HG02840 (cell line): ENCODE measurements at regions not wholly inside any gene's neighbourhood (a gene's known extent, or its start where the extent isn't known, plus 50 kb on each side); places are given as distances from the start of the nearest gene placed in this dataset.

Experiments
- ATAC-seq: cut with Tn5 transposase; IDR thresholded peaks from one replicate; pipeline ENCODE4 v1.9.1; 2021; ENCODE audit warnings: mild to moderate bottlenecking, moderate library complexity, moderate number of reproducible peaks; ENCODE audit not compliant: unreplicated experiment, low FRiP score

GRCh38 chr10:56771343-56771742 is 410.3 kb upstream of the ZWINT start:
- no peak for ATAC-seq

- ATAC-seq = no peak
Observed at GRCh38 chr10:56763090-56763489, 402.0 kb upstream of the ZWINT start.

- no peak for ATAC-seq
Observed at GRCh38 chr10:56745490-56745889, 384.4 kb upstream of the ZWINT start.

- no peak for ATAC-seq
Observed at GRCh38 chr10:56728349-56728748, 367.3 kb upstream of the ZWINT start.

GRCh38 chr10:56722912-56723311 is 361.9 kb upstream of the ZWINT start:
- no peak for ATAC-seq

GRCh38 chr10:56715262-56715661 is 354.2 kb upstream of the ZWINT start:
- no peak for ATAC-seq

- ATAC-seq = no peak
Observed at GRCh38 chr10:56698506-56698905, 337.4 kb upstream of the ZWINT start.

GRCh38 chr10:56679578-56679977 is 318.5 kb upstream of the ZWINT start:
- ATAC-seq = no peak

GRCh38 chr10:56662765-56663447 is 301.8 kb upstream of the ZWINT start:
- ATAC-seq = peak; percentile 95

GRCh38 chr10:56653289-56653688 is 292.2 kb upstream of the ZWINT start:
- ATAC-seq = no peak

- ATAC-seq = no peak
Observed at GRCh38 chr10:56646329-56647111, 285.5 kb upstream of the ZWINT start.

GRCh38 chr10:56633876-56634452 is 272.9 kb upstream of the ZWINT start:
- ATAC-seq = peak; percentile 100

GRCh38 chr10:56632537-56632936 is 271.5 kb upstream of the ZWINT start:
- no peak for ATAC-seq

- ATAC-seq = peak; percentile 48
Observed at GRCh38 chr10:56624082-56624481, 263.0 kb upstream of the ZWINT start.

- no peak for ATAC-seq
Observed at GRCh38 chr10:56623064-56623463, 262.0 kb upstream of the ZWINT start.

- ATAC-seq = peak; percentile 72
Observed at GRCh38 chr10:56622335-56622973, 261.4 kb upstream of the ZWINT start.

- no peak for ATAC-seq
Observed at GRCh38 chr10:56606202-56606601, 245.1 kb upstream of the ZWINT start.

GRCh38 chr10:56605051-56605450 is 244.0 kb upstream of the ZWINT start:
- no peak for ATAC-seq

- ATAC-seq = no peak
Observed at GRCh38 chr10:56604624-56605023, 243.6 kb upstream of the ZWINT start.

GRCh38 chr10:56599201-56599600 is 238.1 kb upstream of the ZWINT start:
- ATAC-seq = no peak

GRCh38 chr10:56596257-56596656 is 235.2 kb upstream of the ZWINT start:
- no peak for ATAC-seq
